Hepatocyte (in vitro differentiated cells): ENCODE measurements at regions not wholly inside any gene's neighbourhood (a gene's known extent, or its start where the extent isn't known, plus 50 kb on each side); places are given as distances from the start of the nearest gene placed in this dataset.

ENCODE experiments used
- DNase-seq: peaks from one replicate; pipeline ENCODE4 v3.0.0-alpha.2; 2016; ENCODE audit warnings: low spot score
- H2AFZ ChIP-seq: fragments of 200-600 bp; sonication (generic); 2 replicates; pipeline ENCODE4 v1.6.0; 2016; ENCODE audit warnings: antibody characterized with exemption, mild to moderate bottlenecking
- H3K27ac ChIP-seq: fragments of 200-600 bp; sonication (generic); 2 replicates; pipeline ENCODE4 v1.5.1; 2016; ENCODE audit warnings: mild to moderate bottlenecking
- H3K27me3 ChIP-seq: fragments of 200-600 bp; sonication (generic); 2 replicates; pipeline ENCODE4 v1.6.1; 2016
- H3K36me3 ChIP-seq: fragments of 200-600 bp; sonication (generic); replicated peaks from 2 replicates; pipeline ENCODE4 v1.5.1; 2016; ENCODE audit warnings: low read depth; ENCODE audit not compliant: insufficient read depth
- H3K4me1 ChIP-seq: fragments of 200-600 bp; sonication (generic); 2 replicates; pipeline ENCODE4 v1.5.1; 2016; ENCODE audit warnings: mild to moderate bottlenecking, moderate library complexity; ENCODE audit not compliant: insufficient read depth
- H3K4me2 ChIP-seq: fragments of 200-600 bp; sonication (generic); 2 replicates; pipeline ENCODE4 v1.6.0; 2016
- H3K4me3 ChIP-seq: fragments of 200-600 bp; sonication (generic); 2 replicates; pipeline ENCODE4 v1.5.1; 2016; ENCODE audit warnings: mild to moderate bottlenecking
- H3K79me2 ChIP-seq: fragments of 200-600 bp; sonication (generic); 2 replicates; pipeline ENCODE4 v1.6.0; 2017; ENCODE audit warnings: mild to moderate bottlenecking
- H3K9me2 ChIP-seq: fragments of 200-600 bp; sonication (generic); replicated peaks from 2 replicates; pipeline ENCODE4 v1.6.0; 2017; ENCODE audit warnings: mild to moderate bottlenecking; ENCODE audit not compliant: insufficient read depth
- H3K9me3 ChIP-seq: fragments of 200-600 bp; sonication (generic); 2 replicates; pipeline ENCODE4 v1.5.1; 2016; ENCODE audit warnings: low read depth, mild to moderate bottlenecking
- H4K20me1 ChIP-seq: fragments of 200-600 bp; sonication (generic); 2 replicates; pipeline ENCODE4 v1.6.0; 2016; ENCODE audit warnings: mild to moderate bottlenecking; ENCODE audit not compliant: insufficient read depth, poor library complexity, severe bottlenecking
- CTCF ChIP-seq: fragments of 200-600 bp; sonication (generic); IDR thresholded peaks from 2 replicates; pipeline ENCODE4 v1.5.1; 2016; ENCODE audit warnings: antibody characterized with exemption, mild to moderate bottlenecking; ENCODE audit not compliant: poor library complexity
- EZH2 ChIP-seq: fragments of 200-600 bp; sonication (generic); IDR thresholded peaks from 2 replicates; pipeline ENCODE4 v1.6.1; 2016; ENCODE audit warnings: antibody characterized with exemption, mild to moderate bottlenecking, borderline replicate concordance
- EZH2phosphoT487 ChIP-seq: fragments of 200-600 bp; sonication (generic); IDR thresholded peaks from one replicate; pipeline ENCODE4 v1.6.1; 2018; ENCODE audit warnings: antibody characterized with exemption, mild to moderate bottlenecking, low read depth, moderate library complexity; ENCODE audit not compliant: unreplicated experiment, severe bottlenecking
- WGBS: methylation state at CpG from one replicate; pipeline ENCODE4 v1.1.6; 2016; ENCODE audit warnings: low lambda C conversion rate; ENCODE audit errors: missing lambda C conversion rate; 5-methylcytosine and 5-hydroxymethylcytosine counted together

DNA sequence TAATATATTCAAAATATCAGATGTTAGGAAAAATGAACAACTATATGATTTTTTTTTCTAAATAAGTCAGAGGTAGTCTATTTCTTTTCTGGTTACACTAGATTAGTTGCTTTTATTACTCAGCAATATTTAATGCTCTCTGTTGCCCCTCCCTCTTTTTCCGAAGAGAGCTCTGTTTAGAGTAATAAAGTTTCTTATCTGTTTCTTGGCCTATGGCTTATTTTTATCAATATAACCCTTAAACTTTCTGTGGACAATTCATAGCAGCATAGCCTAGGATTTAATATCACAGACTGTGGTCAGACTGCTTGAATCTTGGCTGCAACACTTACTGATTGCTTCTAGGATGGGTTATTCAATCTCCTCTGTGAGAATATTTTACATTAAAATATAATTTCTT, 2315.4 kb upstream of the AGA start:
- no peak for DNase-seq
- Histone ChIP-seq H3K4me3 (no peak overlapping the region), H3K27ac (no peak overlapping the region), H3K27me3 (no peaks in the 10 kb centered on the region), H3K36me3 (no peaks in the 10 kb centered on the region), H3K4me2 (no peak overlapping the region), H3K79me2 (no peaks in the 10 kb centered on the region), H3K9me2 (no peaks in the 10 kb centered on the region), H2AFZ (no peak overlapping the region), H3K4me1 (no peaks in the 10 kb centered on the region), H3K9me3 (no peaks in the 10 kb centered on the region), H4K20me1 (no peaks in the 10 kb centered on the region)
- no peak for TF ChIP-seq EZH2phosphoT487
- TF ChIP-seq CTCF: no peak
- no peak for TF ChIP-seq EZH2
- WGBS: 14% methylated on average over 1 of the region's 1 CpG

GRCh38 chr4:179762840-179763239, 2320.6 kb upstream of the AGA start:
- no peaks in the 10 kb centered on the region for H3K36me3 ChIP-seq
- no peak overlapping the region for H3K27ac ChIP-seq
- no peaks in the 10 kb centered on the region for H3K9me2 ChIP-seq
- H3K4me2 ChIP-seq: no peak overlapping the region
- H3K27me3 ChIP-seq: no peaks in the 10 kb centered on the region
- H3K4me3 ChIP-seq: no peak overlapping the region
- H4K20me1 ChIP-seq: no peaks in the 10 kb centered on the region
- no peak for TF ChIP-seq EZH2phosphoT487
- TF ChIP-seq CTCF: no peak
- no peak for TF ChIP-seq EZH2
- no peak for DNase-seq
- H3K4me1 ChIP-seq: no peaks in the 10 kb centered on the region
- H3K79me2 ChIP-seq: no peaks in the 10 kb centered on the region
- 89% methylated on average over 5 of the region's 5 CpGs for WGBS
- H3K9me3 ChIP-seq: no peaks in the 10 kb centered on the region
- H2AFZ ChIP-seq: no peak overlapping the region

DNA sequence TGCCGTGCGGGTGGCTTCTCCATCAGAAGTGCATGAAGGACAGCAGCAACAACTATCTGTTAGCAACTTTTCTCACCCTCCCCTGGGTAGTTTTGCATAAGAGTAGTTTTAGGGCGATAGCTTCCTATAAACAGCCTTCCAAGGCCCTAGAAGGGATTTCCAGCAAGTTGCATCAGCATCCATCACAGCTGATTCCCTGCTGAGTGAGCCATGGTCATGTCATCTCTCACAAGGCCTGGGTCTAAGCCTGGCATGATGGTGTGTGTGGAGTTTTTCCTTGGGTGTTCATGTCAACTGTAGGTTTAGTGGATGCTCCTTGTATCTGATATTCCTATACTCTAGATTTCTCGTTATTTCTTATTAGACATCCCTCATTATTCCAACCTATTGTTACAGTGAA, 2324.7 kb upstream of the AGA start:
- Histone ChIP-seq H3K4me1 (no peaks in the 10 kb centered on the region), H3K27ac (no peak overlapping the region), H3K4me3 (no peak overlapping the region), H3K36me3 (no peaks in the 10 kb centered on the region), H3K79me2 (no peaks in the 10 kb centered on the region), H3K9me3 (no peaks in the 10 kb centered on the region), H3K9me2 (no peaks in the 10 kb centered on the region), H3K27me3 (no peaks in the 10 kb centered on the region), H2AFZ (no peak overlapping the region), H3K4me2 (no peak overlapping the region), H4K20me1 (no peaks in the 10 kb centered on the region)
- no peak for DNase-seq
- TF ChIP-seq EZH2phosphoT487 (no peak), CTCF (no peak), EZH2 (no peak)
- WGBS: 70% methylated on average over 4 of the region's 4 CpGs

DNA sequence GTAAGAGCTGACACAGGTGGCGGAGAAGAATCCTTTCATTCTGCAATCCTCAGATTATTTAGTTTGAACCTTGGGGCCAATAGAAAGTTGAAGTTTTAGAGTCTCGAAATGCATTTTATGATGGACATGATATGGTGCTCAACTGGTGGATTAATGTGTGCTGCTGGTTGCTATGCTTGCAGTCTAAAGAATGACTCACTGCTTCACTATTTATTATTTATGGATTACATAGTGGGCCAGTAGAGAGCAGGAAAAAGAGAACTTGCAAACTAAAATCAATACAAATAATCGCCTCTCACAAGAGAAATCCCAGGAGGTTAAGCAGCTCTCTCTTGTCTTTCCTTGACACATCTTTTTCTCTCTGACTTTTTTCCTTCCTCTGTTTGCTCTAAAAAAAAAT, 2326.8 kb upstream of the AGA start:
- TF ChIP-seq EZH2phosphoT487 (no peak), EZH2 (no peak), CTCF (no peak)
- no peaks in the 10 kb centered on the region for H4K20me1 ChIP-seq
- no peaks in the 10 kb centered on the region for H3K9me2 ChIP-seq
- H3K4me1 ChIP-seq: no peaks in the 10 kb centered on the region
- 78% methylated on average over 3 of the region's 3 CpGs for WGBS
- DNase-seq: no peak
- H3K79me2 ChIP-seq: no peaks in the 10 kb centered on the region
- H3K27ac ChIP-seq: no peak overlapping the region
- H2AFZ ChIP-seq: no peak overlapping the region
- H3K4me3 ChIP-seq: no peak overlapping the region
- no peaks in the 10 kb centered on the region for H3K36me3 ChIP-seq
- no peaks in the 10 kb centered on the region for H3K9me3 ChIP-seq
- H3K4me2 ChIP-seq: no peak overlapping the region
- H3K27me3 ChIP-seq: no peaks in the 10 kb centered on the region
